ENCODE measurements at regions not wholly inside any gene's neighbourhood (a gene's known extent, or its start where the extent isn't known, plus 50 kb on each side); places are given as distances from the start of the nearest gene placed in this dataset.

DNA sequence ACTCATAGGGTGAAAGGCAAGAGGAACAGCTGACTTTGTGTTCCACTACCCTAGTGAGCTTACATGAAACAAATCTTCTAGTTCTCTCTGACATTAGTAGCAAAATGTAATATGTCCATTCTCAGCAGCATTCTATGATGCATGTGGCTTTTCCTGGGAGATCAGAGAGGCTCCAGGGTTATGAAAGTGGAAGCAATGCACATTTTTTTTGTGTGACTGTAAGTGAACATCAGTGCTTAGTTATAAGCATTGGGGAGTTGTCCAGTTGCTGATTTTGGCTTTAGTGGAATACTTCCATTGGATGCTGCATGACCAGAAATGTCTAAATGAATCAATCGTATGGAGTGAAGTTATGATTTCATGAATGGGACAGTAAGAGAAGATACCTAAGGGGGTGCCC lies 255.9 kb downstream of the FAT3 start:
- DNase-seq (ENCODE audit: low spot score in 2 of 2) = no peak
- Mint-ChIP-seq H3K4me1 (no peaks in the 10 kb centered on the region), H3K27me3 (no peaks in the 10 kb centered on the region), H3K9me3 (peaks cover 11% of the 10 kb centered on the region), H3K4me3 (no peak overlapping the region), H3K27ac (ENCODE audit: low read depth) (no peak overlapping the region), H3K36me3 (ENCODE audit: insufficient read depth) (no peaks in the 10 kb centered on the region)
- ATAC-seq (replicated peaks; ENCODE audit: extremely low read depth, poor library complexity, severe bottlenecking) = no peak

GRCh38 chr11:92482492-92483060 lies 258.0 kb downstream of the FAT3 start:
- ATAC-seq (replicated peaks; ENCODE audit: extremely low read depth, poor library complexity, severe bottlenecking) (no peak), DNase-seq (ENCODE audit: low spot score in 2 of 2) (no peak)
- peaks cover 11% of the 10 kb centered on the region for H3K9me3 Mint-ChIP-seq
- no peak overlapping the region for H3K4me3 Mint-ChIP-seq
- H3K36me3 Mint-ChIP-seq (ENCODE audit: insufficient read depth) = no peaks in the 10 kb centered on the region
- H3K27me3 Mint-ChIP-seq = no peaks in the 10 kb centered on the region
- H3K27ac Mint-ChIP-seq (ENCODE audit: low read depth) = no peak overlapping the region
- no peaks in the 10 kb centered on the region for H3K4me1 Mint-ChIP-seq

- DNase-seq (ENCODE audit: low spot score in 2 of 2) (no peak), ATAC-seq (replicated peaks; ENCODE audit: extremely low read depth, poor library complexity, severe bottlenecking) (no peak)
- no peak overlapping the region for H3K27ac Mint-ChIP-seq (ENCODE audit: low read depth)
- no peaks in the 10 kb centered on the region for H3K27me3 Mint-ChIP-seq
- H3K4me1 Mint-ChIP-seq = no peaks in the 10 kb centered on the region
- peaks cover 9% of the 10 kb centered on the region for H3K9me3 Mint-ChIP-seq
- H3K36me3 Mint-ChIP-seq (ENCODE audit: insufficient read depth) = no peaks in the 10 kb centered on the region
- no peak overlapping the region for H3K4me3 Mint-ChIP-seq
Observed at GRCh38 chr11:92484570-92484969, 260.0 kb downstream of the FAT3 start.

DNA sequence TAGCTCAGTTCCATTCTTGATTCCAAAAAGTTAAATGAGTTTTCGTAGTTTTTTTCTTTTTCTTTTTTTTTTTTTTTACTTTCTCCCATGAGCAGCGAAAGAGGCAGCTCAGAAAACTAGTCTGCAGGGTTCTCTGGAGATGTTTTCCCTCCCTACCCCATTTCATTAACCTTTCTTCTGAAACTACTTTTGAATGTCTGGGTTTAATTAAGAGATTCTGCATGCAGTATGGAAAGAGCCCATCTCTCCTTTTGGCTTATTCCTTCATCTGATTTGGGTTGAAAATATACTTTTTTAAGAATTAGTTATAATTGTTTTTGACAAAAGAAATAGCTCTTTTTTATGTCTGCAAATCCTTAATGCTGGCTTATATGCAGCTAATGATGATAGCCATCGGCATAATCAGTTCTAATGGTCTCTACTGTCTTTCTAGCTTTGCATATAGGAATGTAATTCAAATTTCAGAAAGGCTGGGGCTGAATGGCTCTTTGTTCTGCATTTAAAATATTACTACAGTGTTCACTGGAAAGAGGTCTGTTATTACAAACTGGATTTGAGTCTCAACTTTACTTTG lies 265.3 kb downstream of the FAT3 start:
- no peaks in the 10 kb centered on the region for H3K4me1 Mint-ChIP-seq
- H3K4me3 Mint-ChIP-seq = no peak overlapping the region
- ATAC-seq (replicated peaks; ENCODE audit: extremely low read depth, poor library complexity, severe bottlenecking) = no peak
- no peak for DNase-seq (ENCODE audit: low spot score in 2 of 2)
- H3K9me3 Mint-ChIP-seq = peaks cover 9% of the 10 kb centered on the region
- no peaks in the 10 kb centered on the region for H3K27me3 Mint-ChIP-seq
- H3K27ac Mint-ChIP-seq (ENCODE audit: low read depth) = no peak overlapping the region
- no peaks in the 10 kb centered on the region for H3K36me3 Mint-ChIP-seq (ENCODE audit: insufficient read depth)

GRCh38 chr11:92492372-92492771 lies 267.8 kb downstream of the FAT3 start:
- no peaks in the 10 kb centered on the region for H3K4me1 Mint-ChIP-seq
- no peaks in the 10 kb centered on the region for H3K36me3 Mint-ChIP-seq (ENCODE audit: insufficient read depth)
- DNase-seq (ENCODE audit: low spot score in 2 of 2) (no peak), ATAC-seq (replicated peaks; ENCODE audit: extremely low read depth, poor library complexity, severe bottlenecking) (no peak)
- peaks cover 20% of the 10 kb centered on the region for H3K9me3 Mint-ChIP-seq
- H3K27ac Mint-ChIP-seq (ENCODE audit: low read depth) = no peak overlapping the region
- no peak overlapping the region for H3K4me3 Mint-ChIP-seq
- no peaks in the 10 kb centered on the region for H3K27me3 Mint-ChIP-seq

DNA sequence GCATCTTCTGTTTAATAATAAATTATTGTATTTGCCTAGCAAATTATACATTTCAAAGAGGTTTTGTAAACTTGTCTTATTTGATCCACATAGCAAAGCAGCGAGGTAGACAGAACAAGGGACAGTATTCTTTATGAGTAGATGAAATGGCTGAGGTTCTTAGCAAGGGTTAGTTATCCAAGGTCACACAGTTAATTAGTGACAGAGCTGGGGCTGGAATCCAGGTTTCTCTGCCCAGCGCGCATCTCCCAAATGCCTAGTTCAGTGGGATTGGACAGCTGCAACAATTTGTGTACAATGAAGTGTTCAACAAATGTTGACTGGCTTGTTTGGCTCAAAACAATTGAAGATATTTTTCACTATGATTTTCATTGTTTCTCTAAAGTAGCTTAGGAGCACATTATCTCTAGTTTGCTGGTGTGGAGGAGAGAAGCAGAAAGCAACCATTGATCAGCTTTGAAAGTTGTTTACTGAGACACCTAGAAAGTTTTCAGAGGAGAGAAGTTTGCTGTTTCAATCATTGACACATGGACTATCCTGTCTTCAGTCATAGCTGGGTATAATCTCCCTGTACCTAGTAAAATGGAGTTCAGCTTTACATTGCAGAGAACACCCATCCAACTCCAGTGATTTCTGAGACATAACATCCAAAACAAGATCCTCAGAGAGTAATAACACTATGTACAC lies 270.6 kb downstream of the FAT3 start:
- Mint-ChIP-seq H3K9me3 (peaks cover 26% of the 10 kb centered on the region), H3K27me3 (no peaks in the 10 kb centered on the region), H3K4me3 (no peak overlapping the region), H3K4me1 (no peaks in the 10 kb centered on the region), H3K36me3 (ENCODE audit: insufficient read depth) (no peaks in the 10 kb centered on the region), H3K27ac (ENCODE audit: low read depth) (no peak overlapping the region)
- ATAC-seq (replicated peaks; ENCODE audit: extremely low read depth, poor library complexity, severe bottlenecking) = no peak
- no peak for DNase-seq (ENCODE audit: low spot score in 2 of 2)

GRCh38 chr11:92500453-92500852 lies 275.8 kb downstream of the FAT3 start:
- H3K4me1 Mint-ChIP-seq = no peaks in the 10 kb centered on the region
- ATAC-seq (replicated peaks; ENCODE audit: extremely low read depth, poor library complexity, severe bottlenecking) = no peak
- H3K27ac Mint-ChIP-seq (ENCODE audit: low read depth) = no peak overlapping the region
- no peaks in the 10 kb centered on the region for H3K36me3 Mint-ChIP-seq (ENCODE audit: insufficient read depth)
- H3K4me3 Mint-ChIP-seq = no peak overlapping the region
- H3K9me3 Mint-ChIP-seq = peaks cover 20% of the 10 kb centered on the region
- DNase-seq (ENCODE audit: low spot score in 2 of 2) = no peak
- no peaks in the 10 kb centered on the region for H3K27me3 Mint-ChIP-seq

- Mint-ChIP-seq H3K36me3 (ENCODE audit: insufficient read depth) (no peaks in the 10 kb centered on the region), H3K27me3 (no peaks in the 10 kb centered on the region), H3K27ac (ENCODE audit: low read depth) (no peak overlapping the region), H3K4me1 (no peaks in the 10 kb centered on the region), H3K4me3 (no peak overlapping the region), H3K9me3 (peaks cover 20% of the 10 kb centered on the region)
- DNase-seq (ENCODE audit: low spot score in 2 of 2) (no peak), ATAC-seq (replicated peaks; ENCODE audit: extremely low read depth, poor library complexity, severe bottlenecking) (no peak)
Observed at GRCh38 chr11:92501066-92501739, 276.6 kb downstream of the FAT3 start.

GRCh38 chr11:92504004-92504403 lies 279.4 kb downstream of the FAT3 start:
- Mint-ChIP-seq H3K27me3 (no peaks in the 10 kb centered on the region), H3K9me3 (peaks cover 16% of the 10 kb centered on the region), H3K36me3 (ENCODE audit: insufficient read depth) (no peaks in the 10 kb centered on the region), H3K4me1 (no peaks in the 10 kb centered on the region), H3K4me3 (no peak overlapping the region), H3K27ac (ENCODE audit: low read depth) (no peak overlapping the region)
- ATAC-seq (replicated peaks; ENCODE audit: extremely low read depth, poor library complexity, severe bottlenecking) = no peak
- no peak for DNase-seq (ENCODE audit: low spot score in 2 of 2)

- Mint-ChIP-seq H3K27ac (ENCODE audit: low read depth) (no peak overlapping the region), H3K4me3 (no peak overlapping the region), H3K4me1 (no peaks in the 10 kb centered on the region), H3K36me3 (ENCODE audit: insufficient read depth) (no peaks in the 10 kb centered on the region), H3K9me3 (peaks cover 13% of the 10 kb centered on the region), H3K27me3 (no peaks in the 10 kb centered on the region)
- DNase-seq (ENCODE audit: low spot score in 2 of 2) (no peak), ATAC-seq (replicated peaks; ENCODE audit: extremely low read depth, poor library complexity, severe bottlenecking) (no peak)
Observed at GRCh38 chr11:92504534-92504933, 279.9 kb downstream of the FAT3 start.

DNA sequence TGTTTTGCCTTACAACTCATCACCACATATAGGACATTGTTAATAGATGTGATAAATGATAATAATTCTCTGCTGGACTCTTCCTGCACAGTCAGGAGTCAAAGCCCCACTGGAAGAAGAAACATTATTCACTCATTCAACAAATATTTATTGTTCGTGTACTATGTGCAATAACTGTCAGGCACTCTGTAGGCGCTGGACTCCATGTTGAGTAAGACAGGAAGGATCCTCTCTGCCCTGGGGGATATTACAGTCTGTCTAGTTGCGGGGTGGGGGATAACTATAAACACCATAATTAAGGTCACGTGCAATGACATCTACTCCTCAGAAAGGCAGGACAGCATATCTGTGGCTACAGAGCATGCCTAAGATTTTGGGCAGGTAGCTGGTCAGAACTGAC lies 281.1 kb downstream of the FAT3 start:
- Mint-ChIP-seq H3K27ac (ENCODE audit: low read depth) (no peak overlapping the region), H3K9me3 (peaks cover 16% of the 10 kb centered on the region), H3K36me3 (ENCODE audit: insufficient read depth) (no peaks in the 10 kb centered on the region), H3K27me3 (no peaks in the 10 kb centered on the region), H3K4me1 (no peaks in the 10 kb centered on the region), H3K4me3 (no peak overlapping the region)
- ATAC-seq (replicated peaks; ENCODE audit: extremely low read depth, poor library complexity, severe bottlenecking) = no peak
- DNase-seq (ENCODE audit: low spot score in 2 of 2) = no peak

DNA sequence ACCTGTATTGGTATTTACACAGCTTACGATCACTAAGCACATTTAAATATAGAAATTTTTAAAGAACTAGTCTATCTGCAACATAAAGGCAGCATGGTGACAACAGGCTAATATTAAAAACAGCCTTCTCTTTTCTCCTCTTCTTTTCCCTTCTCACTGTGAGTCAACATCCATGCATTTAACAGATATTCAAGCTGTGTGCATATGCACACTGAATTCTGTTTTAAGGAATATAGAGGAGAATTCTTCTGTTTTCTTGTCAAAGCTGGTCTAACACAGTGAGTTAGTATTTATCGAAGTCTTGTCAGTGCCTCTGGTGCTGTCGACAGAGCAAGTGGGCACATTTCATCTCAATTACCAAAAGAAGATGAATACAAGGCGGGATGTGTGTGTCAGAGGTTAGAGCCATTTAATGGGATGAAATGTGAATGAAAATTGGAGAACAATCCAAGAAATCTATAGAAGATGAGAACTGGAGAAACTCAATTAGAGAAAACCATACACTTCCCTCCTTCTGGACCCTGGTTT lies 282.3 kb downstream of the FAT3 start:
- ATAC-seq (replicated peaks; ENCODE audit: extremely low read depth, poor library complexity, severe bottlenecking) (no peak), DNase-seq (ENCODE audit: low spot score in 2 of 2) (no peak)
- Mint-ChIP-seq H3K27ac (ENCODE audit: low read depth) (no peak overlapping the region), H3K4me1 (no peaks in the 10 kb centered on the region), H3K36me3 (ENCODE audit: insufficient read depth) (no peaks in the 10 kb centered on the region), H3K4me3 (no peak overlapping the region), H3K27me3 (no peaks in the 10 kb centered on the region), H3K9me3 (peaks cover 21% of the 10 kb centered on the region)

- Mint-ChIP-seq H3K27ac (ENCODE audit: low read depth) (no peak overlapping the region), H3K36me3 (ENCODE audit: insufficient read depth) (no peaks in the 10 kb centered on the region), H3K9me3 (peaks cover 12% of the 10 kb centered on the region), H3K4me3 (no peak overlapping the region), H3K4me1 (no peaks in the 10 kb centered on the region), H3K27me3 (no peaks in the 10 kb centered on the region)
- ATAC-seq (replicated peaks; ENCODE audit: extremely low read depth, poor library complexity, severe bottlenecking) (no peak), DNase-seq (ENCODE audit: low spot score in 2 of 2) (no peak)
Observed at GRCh38 chr11:92510591-92510990, 286.0 kb downstream of the FAT3 start.

All from central memory CD8-positive, alpha-beta T cell (primary cell).